DMS153 treated with DMSO at 0.1 percent for 48 hours (cell line): ENCODE measurements at regions not wholly inside any gene's neighbourhood (a gene's known extent, or its start where the extent isn't known, plus 50 kb on each side); places are given as distances from the start of the nearest gene placed in this dataset.
"Not testable (repeated sequence)": the region's sequence is repeated elsewhere in the genome, so short reads cannot be mapped to it uniquely, and the experiment has no call there.

Experiments used
- DNase-seq: peaks from one replicate; lab custom pipeline; 2025; ENCODE audit not compliant: unreplicated experiment; lab: John Stamatoyannopoulos, UW

DNA sequence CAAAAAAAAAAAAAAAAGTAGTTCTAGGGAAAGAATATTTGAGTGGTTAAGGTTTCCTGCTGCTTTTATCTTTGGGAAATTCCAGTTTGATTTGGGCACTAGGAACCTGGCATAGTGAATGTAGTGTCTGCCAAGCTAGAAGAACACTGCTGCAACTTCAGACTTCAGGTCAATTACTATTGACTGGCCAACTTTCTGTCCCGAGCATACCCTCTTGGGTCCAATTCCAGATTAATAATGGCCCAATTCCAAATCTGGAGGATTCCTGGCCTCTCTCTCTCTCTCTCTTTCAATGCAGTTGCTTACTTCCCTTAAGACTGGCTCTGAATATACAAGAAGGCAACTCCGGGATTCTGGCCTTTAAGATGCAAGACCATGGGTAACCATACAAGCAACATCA is 74.9 kb downstream of the ANKEF1 start:
- DNase-seq = no peak

DNA sequence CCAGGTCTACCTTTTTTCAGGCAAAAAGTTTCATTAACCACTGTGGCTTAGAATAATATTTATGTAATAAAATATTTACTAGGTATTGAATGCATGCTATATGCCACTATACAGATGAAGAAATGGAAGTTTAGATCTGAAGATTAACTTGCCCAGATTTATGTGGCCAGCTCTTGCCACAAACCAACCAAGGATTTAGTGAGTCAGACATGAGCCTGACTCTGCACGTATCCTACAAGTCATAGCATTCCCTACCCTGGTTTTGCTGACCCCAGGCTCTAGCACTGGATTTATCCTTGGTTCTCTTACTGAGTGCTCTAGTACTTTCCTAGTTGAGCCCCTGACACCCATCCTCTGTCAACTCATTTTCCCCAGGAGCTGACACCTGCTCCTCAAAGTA is 75.4 kb downstream of the ANKEF1 start:
- DNase-seq = no peak

DNA sequence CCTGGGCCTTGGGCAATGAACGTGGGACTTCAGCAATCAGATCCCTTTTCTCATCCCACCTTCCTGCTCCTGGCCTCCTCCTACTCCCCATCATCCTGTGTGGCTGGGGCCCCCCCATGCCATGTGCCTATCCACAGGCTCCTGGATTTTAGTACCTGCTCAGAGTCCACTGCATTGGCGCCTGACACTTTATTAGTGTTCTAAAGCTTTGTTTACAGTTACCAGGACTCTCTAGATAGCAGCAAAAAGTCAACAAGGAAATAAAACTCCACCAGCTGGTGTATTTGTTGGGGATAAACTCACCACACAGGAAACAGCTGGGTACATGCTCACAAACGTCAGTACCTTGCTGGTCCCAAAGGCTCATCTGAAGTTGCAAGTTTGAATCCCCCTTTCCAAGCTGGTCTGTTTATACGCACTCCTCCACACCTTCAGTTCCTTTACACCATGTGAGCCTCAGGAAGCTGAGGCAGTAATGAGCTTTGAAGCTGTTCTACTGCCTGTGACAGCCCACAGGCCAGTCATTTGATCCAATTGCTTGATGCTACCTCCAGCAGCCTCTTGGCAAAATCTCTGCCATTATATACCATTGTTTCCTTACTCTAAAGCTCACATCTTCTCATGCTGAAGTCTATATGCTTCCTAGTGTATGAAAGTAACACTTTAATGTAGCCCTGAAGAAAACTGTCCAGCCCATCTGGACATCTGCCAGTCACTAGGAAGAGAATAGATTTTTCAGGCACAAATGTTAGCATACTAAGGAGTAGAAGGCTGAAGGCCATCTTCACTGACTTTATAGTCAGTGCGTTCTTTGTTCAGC is 76.6 kb downstream of the ANKEF1 start:
- DNase-seq = peak; percentile 91

DNA sequence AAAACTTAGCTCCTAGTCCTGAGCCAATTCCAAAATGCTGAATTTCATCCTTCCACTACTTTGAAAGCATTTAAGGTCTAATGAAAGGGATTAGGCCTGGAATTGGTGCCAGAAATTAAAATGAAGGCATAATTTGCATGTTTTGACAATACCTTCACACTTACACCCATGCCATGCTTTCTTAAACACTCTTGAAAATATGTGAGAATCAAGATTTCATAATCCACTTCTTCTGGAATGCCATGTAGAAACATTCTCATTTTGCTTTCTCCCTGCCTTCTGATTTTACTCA is 77.1 kb downstream of the ANKEF1 start:
- no peak for DNase-seq

DNA sequence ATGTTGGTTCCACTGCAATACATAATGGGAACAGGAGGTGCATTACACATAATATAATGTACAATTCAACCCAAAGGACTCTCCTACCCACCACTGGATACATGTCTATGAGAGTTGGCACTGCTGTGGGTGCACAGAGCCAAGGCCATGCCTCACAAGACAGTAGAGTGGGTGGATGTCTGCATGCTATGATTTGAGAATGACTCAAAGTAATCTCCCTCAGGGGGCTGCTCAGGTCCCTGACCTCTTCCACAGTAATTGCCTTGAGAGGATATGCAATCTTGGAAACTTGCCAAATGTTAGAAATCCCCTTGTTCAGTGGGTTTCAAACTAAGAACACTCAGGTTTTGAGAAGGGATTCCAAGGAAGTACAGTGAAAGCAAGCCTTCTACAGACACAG is 79.0 kb downstream of the ANKEF1 start:
- DNase-seq = no peak

DNA sequence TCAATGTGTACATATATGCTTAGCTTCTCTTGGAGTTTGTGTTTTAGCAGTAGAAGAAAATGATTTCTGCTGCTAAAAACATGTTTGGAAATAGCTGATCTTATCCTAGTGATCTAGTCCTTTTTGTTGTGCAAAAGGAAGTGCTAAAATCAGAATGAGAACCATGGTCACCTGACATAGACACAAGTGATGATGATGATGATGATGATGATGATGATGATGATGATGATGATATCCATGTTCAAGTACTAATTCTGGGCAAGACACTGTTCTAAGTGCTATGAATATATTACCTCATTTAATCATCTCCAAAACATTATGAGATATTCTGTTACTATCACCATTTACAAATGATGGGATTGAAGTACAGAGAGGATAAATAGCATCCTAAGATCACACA is 79.8 kb downstream of the ANKEF1 start:
- DNase-seq = no peak

DNA sequence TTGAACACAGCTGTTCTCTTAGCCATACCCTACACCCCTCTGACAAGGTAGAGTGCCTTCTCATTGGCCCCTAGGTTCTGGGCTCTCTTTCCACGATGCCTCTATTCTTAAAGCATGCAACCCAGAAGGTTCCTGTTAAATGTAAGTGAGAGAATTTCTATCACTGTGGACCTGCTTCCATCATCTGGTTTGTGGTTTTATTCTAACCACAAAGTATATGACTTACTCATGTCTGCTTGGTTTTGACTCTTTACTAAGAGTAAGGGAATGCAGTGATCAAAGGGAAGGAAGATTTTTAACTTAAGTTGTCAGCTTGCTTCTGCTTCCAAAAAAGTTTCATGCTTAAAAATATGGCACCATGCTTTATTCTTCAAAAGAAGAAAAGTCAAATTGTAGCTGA is 80.2 kb downstream of the ANKEF1 start:
- no peak for DNase-seq

DNA sequence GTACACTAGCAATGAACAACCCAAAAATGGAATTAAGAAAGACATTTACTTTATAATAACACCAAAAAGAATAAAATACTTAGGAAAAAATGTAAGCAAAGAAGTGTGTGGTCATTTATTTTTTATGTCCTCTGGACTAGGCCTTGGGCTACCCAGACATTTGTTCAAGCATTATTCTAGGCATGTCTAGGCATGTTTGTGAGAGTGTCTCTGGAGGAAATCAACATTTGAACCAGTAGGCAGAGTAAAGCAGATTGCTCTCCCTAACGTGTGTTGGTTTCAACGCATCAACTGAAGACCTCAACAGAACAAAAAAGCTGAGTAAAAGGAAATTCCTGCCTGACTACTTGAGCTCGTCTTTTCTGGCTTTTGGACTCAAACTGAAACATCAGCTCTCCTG is 84.5 kb downstream of the ANKEF1 start:
- peak; percentile 21 for DNase-seq

DNA sequence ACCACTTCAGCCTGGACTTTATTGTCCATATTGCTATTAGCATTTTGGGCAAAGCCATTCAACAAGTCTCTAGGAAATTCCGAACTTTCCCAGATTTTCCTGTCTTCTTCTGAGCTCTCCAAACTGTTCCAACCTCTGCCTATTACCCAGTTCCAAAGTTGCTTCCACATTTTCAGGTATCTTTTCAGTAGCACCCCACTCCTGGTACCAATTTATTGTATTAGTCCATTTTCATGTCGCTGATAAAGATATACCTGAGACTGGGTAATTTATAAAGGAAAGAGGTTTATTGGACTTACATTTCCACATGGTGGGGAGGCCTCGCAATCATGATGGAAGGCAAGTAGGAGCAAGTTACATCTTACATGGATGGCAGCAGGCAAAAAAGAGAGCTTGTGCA is 90.1 kb downstream of the ANKEF1 start:
- DNase-seq = not testable (repeated sequence)

DNA sequence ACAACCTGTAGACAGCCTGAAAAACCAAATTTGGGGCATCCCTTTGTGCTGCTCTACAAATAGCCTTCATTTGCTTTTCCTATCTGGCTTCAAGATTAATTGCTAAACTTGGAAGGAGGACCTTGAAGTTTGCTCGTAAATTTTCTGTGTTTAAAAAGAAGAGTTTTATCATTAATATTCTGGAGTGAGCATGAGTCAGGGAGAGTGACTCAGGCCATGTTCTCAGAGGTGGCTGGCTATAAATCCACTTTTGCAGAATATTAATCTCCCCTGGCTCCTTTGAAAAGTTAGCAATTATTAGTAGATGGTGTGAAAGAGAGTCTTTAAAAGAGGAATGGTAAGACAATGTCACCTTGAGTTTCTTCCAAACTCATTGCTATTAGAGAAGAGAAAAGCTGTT is 91.0 kb downstream of the ANKEF1 start:
- no peak for DNase-seq

DNA sequence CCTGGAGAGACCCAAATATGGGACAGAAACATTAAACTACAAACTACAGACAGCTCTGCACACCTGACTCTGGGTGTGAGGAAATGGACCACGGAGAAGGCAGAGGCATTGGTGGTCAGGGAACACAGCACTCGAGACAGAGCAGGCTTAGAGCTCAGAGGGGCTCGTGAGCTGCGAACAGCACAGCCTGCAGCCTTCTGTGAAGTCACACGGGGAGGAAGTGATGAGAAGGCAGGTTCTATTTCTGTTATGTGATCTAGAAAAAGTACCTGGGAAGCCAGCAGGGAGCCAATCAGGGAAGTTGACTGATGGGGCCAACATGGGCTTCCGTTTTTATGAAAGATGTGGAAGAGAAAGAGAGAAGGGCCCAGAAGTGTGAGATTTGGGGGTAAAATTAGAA is 88.9 kb upstream of the SNAP25 start:
- DNase-seq = no peak

DNA sequence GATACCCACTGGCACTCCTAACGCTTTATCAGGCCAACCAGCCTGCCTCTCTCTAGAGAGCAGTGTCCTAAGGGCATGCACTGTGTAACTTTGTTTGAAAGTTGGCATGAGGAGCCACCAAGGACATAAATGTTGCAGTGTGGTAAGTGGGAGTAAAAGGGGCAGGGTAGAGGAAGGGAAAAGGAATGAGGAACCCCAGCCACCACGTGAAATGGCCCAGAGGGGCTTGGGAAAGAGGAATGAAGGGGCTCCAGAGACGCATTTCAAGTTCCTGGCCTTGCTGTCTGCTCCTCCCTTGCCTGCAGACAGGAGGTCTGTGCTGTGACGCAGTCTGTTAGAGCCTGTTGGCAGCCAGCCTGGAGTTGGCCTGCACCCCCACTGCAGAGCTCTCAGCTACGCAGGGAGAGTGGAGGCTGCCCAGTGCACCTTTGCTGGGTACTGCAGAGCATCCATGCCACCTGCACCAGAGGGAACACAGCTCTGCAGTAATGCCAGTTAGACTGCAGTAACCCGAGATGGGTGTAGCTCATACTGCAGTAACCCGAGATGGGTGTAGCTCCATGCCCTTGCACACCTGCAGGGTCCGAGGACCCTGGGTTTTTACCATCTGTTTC is 86.8 kb upstream of the SNAP25 start:
- peak; percentile 45 for DNase-seq

DNA sequence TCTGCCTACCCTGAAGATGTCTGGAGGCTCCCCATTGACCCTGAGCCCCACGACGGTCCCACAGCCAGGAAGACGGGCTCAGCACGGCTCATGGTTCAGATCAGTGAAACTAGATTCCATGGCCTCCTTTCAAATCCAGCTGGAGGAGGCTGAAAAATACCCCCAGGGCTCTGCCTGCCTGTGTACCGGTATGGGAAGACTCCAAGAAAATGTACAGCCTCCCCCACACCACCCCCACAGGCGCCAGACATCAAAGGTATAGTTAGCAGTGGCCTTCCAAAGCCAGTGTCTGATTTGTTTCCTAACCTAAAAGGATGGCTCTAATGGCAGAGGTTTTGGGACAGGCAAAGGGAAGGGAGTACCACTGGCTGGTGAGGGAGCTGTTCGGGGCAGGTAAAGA is 86.2 kb upstream of the SNAP25 start:
- no peak for DNase-seq

DNA sequence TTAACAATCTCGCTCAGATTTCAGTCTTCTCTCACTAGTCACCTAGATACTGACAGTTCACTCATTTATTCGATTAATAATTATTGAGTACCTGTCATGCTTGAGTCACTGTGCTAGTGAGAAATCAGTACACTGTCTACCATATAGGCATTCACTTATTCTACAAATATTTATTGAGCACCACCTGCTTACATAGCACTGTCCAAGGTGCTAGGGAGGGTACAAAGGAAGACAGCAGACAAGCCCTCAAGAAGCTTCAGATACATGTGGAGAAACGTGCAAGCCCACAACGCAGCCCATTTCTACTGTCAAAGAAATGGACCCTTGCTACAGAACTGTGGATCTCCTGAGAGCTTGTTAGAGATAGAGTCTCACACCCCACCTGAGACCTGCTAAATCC is 85.1 kb upstream of the SNAP25 start:
- no peak for DNase-seq

DNA sequence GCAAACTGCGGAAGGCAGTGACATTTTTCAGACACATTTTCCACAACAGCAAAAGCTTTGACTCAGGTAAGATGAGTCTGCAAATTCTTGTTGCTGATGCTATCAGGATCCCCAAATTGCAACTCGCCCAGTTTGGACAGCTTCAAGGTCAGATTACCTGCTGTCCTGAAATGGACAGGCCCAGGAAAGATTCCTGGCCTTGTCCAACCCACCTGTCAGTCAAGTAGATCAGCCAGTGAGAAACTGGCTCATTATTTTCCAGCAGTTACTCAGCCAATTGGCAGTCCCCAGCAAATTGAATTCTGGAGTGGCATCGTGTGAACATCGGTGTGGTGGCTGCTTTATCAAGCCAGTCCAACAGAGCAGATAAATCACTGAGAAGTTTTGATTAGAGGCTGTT is 84.5 kb upstream of the SNAP25 start:
- DNase-seq = no peak

DNA sequence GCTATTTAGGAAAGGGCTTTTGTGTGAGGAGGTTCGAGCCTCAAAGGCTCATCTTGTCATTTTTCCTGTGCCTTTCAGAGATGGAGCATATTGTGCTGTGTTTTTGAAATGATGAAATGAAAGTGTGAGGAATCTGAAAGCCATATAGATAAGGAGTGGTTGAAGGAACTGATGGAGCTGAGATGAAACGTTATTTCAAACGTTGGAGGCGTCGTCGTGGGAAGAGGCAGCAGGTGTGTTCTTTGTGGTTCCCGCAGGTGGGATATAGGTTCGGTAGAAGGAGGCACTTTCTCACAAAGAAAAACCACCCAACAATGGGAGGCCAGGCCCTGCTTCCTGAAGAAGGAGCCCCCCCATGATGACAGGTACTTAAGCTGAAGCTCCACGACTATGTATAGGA is 83.2 kb upstream of the SNAP25 start:
- no peak for DNase-seq

DNA sequence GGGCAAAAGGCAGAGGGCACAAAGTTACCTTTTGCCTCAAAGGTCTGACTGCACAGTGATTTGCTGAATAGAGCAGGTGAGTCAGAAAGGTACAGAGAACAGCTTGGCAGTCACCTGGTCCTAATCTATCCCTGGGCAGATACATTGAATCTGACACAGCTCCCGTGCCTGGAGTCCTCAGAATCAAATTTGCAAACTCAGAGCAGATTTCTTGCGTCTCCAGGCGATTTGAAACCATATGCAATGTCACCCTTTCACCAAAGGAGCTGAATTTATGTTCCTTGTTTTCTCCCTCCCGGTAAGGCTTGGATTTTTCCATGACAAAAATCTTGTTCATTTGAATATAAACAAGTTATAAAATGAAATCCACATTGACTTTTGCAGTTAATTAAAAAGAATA is 81.6 kb upstream of the SNAP25 start:
- no peak for DNase-seq

DNA sequence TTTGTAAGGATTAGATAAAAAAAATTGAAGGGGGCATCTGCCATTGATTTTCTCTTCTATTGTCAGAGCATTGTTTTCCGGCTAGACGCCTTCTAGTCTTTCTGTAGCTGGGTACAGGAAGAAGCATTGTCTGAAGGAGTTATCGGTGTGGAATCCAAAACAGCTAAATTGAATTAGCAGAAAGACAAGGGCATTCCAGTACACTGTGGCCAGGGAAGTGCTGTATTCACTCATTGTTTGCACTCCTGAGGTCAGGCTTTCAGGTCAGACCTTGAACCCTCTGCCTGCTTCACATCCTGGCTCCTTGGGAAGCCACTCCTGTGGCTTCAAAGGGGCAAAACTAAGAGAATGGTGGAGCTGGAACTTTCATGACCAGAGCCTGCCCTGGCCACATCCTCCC is 81.1 kb upstream of the SNAP25 start:
- DNase-seq = no peak

DNA sequence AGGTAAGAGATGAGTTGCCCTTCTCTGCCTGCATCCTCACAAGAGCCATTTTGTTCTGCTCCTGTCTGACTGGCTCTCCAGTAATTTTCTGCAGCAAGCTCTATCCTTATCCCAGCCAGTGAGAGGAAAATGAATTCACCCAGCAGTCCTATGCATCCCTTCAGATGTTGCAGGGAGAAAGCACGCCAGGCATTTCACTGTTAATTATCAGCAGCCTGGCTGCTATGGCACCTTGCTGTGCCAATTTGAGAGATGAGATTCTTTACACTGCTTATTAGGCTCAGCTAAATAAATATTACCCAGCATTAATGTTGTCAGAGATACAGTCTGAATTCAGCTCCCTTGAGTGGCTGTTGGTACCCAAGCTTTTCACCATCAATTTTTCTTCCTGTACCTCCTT is 61.1 kb upstream of the SNAP25 start:
- DNase-seq = no peak

DNA sequence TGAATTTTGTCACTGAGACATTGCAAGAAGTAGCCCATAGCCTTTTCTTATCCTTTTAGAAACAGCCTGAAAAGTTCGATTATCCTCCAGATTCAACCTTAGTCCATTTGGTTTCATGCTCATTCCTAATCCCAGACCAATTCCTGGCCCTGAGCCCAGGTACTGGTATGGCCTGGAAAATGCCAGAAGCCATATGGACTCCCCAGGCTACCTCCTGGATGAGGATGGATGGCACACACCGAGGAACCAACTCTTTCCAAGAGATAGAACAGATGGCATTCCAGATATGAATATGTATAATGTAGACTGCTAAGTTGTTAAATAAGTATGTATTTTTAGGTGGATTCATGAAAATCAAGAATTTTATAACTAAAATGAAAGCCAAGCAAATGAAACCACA is 51.6 kb upstream of the SNAP25 start:
- no peak for DNase-seq

DNA sequence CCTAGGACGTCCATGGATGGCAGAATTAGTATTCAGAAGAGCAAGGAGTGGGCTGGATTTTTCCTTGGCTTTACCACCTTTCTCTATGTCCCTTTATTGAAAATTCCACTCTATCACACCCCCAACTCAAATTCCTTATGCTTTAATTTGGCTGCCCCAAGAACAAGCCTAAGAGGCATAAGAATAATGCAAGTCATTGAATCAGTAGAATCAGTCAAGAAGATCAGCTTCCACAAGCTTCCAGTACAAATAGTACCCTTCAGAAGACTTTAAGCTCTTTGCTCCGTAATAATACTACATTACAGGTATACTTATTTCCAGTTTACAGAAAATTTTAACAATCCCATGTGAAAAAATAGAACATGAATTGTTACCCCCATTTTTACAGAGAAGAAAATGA is 51.0 kb upstream of the SNAP25 start:
- no peak for DNase-seq
